ENCODE measurements at regions not wholly inside any gene's neighbourhood (a gene's known extent, or its start where the extent isn't known, plus 50 kb on each side); places are given as distances from the start of the nearest gene placed in this dataset.
"Not testable (repeated sequence)": the region's sequence is repeated elsewhere in the genome, so short reads cannot be mapped to it uniquely, and the experiment has no call there.

DNA sequence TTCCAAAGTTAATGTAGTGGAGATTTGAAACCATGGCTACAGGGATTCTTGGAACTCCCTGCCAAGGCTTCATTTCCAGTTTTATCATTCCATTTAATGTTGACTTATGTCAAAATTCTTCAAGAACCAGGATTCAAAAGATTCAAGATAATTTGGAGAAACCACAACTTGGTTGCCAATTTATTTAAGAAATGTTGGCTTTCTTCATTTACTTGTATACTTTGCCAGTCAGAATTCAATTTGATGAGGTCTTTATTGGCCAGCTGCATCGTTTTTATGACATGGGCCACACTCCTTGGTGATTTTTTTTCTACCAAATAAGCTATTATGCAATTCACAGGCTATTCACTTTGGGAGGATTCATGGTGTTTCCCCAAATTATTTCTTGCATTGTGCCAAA lies 53.1 kb upstream of the RASEF start:
- no peak for TF ChIP-seq MYC (IDR thresholded peaks at IDR 0.05; ENCODE audit: low read depth, low read length)
- TF ChIP-seq, protein P1, sequence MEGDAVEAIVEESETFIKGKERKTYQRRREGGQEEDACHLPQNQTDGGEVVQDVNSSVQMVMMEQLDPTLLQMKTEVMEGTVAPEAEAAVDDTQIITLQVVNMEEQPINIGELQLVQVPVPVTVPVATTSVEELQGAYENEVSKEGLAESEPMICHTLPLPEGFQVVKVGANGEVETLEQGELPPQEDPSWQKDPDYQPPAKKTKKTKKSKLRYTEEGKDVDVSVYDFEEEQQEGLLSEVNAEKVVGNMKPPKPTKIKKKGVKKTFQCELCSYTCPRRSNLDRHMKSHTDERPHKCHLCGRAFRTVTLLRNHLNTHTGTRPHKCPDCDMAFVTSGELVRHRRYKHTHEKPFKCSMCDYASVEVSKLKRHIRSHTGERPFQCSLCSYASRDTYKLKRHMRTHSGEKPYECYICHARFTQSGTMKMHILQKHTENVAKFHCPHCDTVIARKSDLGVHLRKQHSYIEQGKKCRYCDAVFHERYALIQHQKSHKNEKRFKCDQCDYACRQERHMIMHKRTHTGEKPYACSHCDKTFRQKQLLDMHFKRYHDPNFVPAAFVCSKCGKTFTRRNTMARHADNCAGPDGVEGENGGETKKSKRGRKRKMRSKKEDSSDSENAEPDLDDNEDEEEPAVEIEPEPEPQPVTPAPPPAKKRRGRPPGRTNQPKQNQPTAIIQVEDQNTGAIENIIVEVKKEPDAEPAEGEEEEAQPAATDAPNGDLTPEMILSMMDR (IDR thresholded peaks at IDR 0.05; ENCODE audit: low read depth, low read length) = no peak
- TF ChIP-seq, protein P2, sequence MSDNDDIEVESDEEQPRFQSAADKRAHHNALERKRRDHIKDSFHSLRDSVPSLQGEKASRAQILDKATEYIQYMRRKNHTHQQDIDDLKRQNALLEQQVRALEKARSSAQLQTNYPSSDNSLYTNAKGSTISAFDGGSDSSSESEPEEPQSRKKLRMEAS (IDR thresholded peaks at IDR 0.05; ENCODE audit: low read depth, low read length) = no peak
- no peak for TF ChIP-seq POLR2A (IDR thresholded peaks at IDR 0.05; ENCODE audit: extremely low read depth, insufficient read length)
- H3K4me3 ChIP-seq (ENCODE audit: low read depth, low read length) = no peak overlapping the region
- no peak for DNase-seq (ENCODE audit: low read depth)

DNA sequence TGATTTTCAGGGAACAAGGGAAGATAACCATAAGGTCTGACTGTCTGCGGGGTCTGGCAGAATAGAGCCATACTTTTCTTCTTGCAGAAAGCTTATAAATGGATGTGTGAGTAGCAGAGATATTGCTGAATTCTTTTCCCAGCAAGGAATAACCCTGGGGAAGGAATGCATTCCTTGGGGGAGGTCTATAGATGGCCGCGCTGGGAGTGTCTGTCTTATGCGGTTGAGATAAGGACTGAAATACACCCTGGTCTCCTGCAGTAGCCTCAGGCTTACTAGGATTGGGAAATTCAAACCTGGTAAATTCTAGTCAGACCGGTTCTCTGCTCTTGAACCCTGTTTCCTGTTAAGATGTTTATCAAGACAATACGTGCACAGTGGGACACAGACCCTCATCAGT lies 50.5 kb upstream of the RASEF start:
- not testable (repeated sequence) for H3K4me3 ChIP-seq (ENCODE audit: low read depth, low read length); DNase-seq (ENCODE audit: low read depth)

Measured in NB4 (cell line).